Naive thymus-derived CD8-positive, alpha-beta T cell (primary cell): ENCODE measurements at regions not wholly inside any gene's neighbourhood (a gene's known extent, or its start where the extent isn't known, plus 50 kb on each side); places are given as distances from the start of the nearest gene placed in this dataset.

Source experiments
- ATAC-seq, 2 donors: fragments of 150-1000 bp; cut with Tn5 transposase in 1 of 2; sonication (Bioruptor Pico), chemical (Tn5 transposase) in 1 of 2; 1 replicate in 1 of 2; 2 replicates in 1 of 2; pipeline ENCODE4 v1.10.0; 2021; ENCODE audit warnings: mild to moderate bottlenecking in 2 of 2, moderate library complexity in 2 of 2
- POLR2A ChIA-PET: fragments of 350-600 bp; sonication (Branson Sonifier 250); formaldehyde crosslinking; loops from one replicate; lab custom pipeline; 2021; ENCODE audit warnings: antibody characterized with exemption; lab: Charles Lee
- DNase-seq, 10 donors: peaks; one replicate each; pipeline versions ENCODE4 v3.0.0 to v3.0.0-alpha.2; 2020 to 2022
- H3K27ac Mint-ChIP-seq, 10 donors: one replicate each; pipeline ENCODE4 v1.8.0; 2020 to 2022; ENCODE audit warnings: mild to moderate bottlenecking in 10 of 10, mixed read lengths in 10 of 10, moderate library complexity in 4 of 10, inconsistent platforms in 1 of 10
- H3K27me3 Mint-ChIP-seq, 5 donors: one replicate each; pipeline ENCODE4 v1.8.0; 2021 to 2022; ENCODE audit warnings: mixed read lengths in 5 of 5
- H3K36me3 Mint-ChIP-seq, 3 donors: one replicate each; pipeline ENCODE4 v1.8.0; 2020 to 2022; ENCODE audit warnings: mixed read lengths in 3 of 3, mild to moderate bottlenecking in 2 of 3, inconsistent platforms in 1 of 3
- H3K4me1 Mint-ChIP-seq, 4 donors: one replicate each; pipeline ENCODE4 v1.8.0; 2021 to 2022; ENCODE audit warnings: mixed read lengths in 4 of 4
- H3K4me3 Mint-ChIP-seq, 10 donors: one replicate each; pipeline ENCODE4 v1.8.0; 2020 to 2022; ENCODE audit warnings: mild to moderate bottlenecking in 10 of 10, mixed read lengths in 10 of 10, moderate library complexity in 6 of 10, inconsistent platforms in 1 of 10
- H3K9me3 Mint-ChIP-seq, 9 donors: one replicate each; pipeline ENCODE4 v1.8.0; 2020 to 2022; ENCODE audit warnings: mixed read lengths in 9 of 9, mild to moderate bottlenecking in 3 of 9, inconsistent platforms in 1 of 9, moderate library complexity in 1 of 9

DNA sequence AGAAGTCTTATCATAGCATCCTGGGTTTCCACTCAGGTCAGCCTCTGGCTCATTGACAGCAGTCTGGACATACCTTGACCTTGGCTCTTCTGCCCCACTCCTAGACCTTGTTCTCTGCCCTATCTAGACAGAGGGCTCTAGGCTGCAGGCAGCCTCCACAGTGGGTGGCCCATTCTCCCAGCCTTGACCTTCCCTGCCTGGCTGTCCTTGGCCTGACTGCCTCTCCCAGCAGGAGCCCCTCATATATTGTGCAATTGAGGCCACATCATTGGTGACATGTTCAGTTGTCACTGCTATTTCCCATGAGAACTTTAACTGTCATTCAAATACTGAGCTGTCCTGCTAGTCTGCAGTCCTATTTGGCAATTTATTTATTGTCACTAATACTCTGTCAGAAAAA is 503.4 kb downstream of the PLXNA4 start:
- POLR2A ChIA-PET: no interaction called here
- Mint-ChIP-seq H3K27ac (peak overlapping the region in 1 of 10 donors; percentile 51), H3K4me3 (no peak overlapping the region), H3K9me3 (no peaks in the 10 kb centered on the region), H3K4me1 (no peaks in the 10 kb centered on the region), H3K36me3 (no peaks in the 10 kb centered on the region), H3K27me3 (peaks cover 8 to 32% (median 17%) of the 10 kb centered on the region in 5 donors)
- ATAC-seq (no peak), DNase-seq (no peak)

DNA sequence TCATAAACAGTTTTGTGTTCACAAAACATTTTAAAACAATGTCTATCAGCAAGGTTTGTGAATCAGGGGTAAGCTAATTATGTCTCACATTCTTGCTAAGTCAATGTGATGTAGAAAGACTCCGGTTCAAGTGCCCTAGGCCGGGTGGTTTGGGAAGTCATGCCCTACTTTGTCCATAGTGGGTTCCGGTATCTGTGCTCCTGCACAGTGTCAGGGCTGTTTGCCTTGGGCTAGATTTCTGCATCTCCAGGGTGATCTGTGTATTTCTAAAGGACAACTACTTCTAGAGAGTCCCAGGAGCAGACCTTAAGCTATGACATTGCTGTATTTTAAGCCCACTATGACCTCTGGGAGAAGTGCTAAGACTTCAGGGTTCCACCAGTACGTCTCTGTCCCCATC is 504.1 kb downstream of the PLXNA4 start:
- H3K27me3 Mint-ChIP-seq: peaks cover 5 to 25% (median 16%) of the 10 kb centered on the region in 5 donors
- H3K27ac Mint-ChIP-seq: no peak overlapping the region
- H3K36me3 Mint-ChIP-seq: no peaks in the 10 kb centered on the region
- H3K4me1 Mint-ChIP-seq: no peaks in the 10 kb centered on the region
- ATAC-seq: no peak
- DNase-seq: no peak
- H3K9me3 Mint-ChIP-seq: no peaks in the 10 kb centered on the region
- POLR2A ChIA-PET: no interaction called here
- H3K4me3 Mint-ChIP-seq: no peak overlapping the region

DNA sequence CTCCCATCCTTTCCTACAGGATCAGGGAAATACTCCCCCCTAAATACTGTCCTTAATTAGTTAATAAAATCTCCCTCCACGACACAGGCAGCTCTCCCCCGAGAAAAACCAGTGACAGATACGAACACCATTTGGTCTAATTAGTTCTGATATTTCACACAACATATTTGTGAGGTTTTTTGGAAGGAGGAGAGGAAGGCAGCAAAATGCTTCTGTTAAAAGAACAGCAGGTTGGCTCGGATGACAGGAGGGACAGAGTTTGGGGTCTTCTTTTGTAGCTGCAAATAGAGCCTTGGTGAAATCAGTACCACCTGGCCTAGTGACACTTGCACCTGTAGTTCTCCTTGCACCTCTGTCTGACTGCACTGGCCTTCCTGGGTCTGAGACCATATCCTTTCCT is 507.0 kb downstream of the PLXNA4 start:
- no peaks in the 10 kb centered on the region for H3K36me3 Mint-ChIP-seq
- H3K9me3 Mint-ChIP-seq: no peaks in the 10 kb centered on the region
- ATAC-seq (no peak), DNase-seq (no peak)
- no peak overlapping the region for H3K27ac Mint-ChIP-seq
- no peaks in the 10 kb centered on the region for H3K4me1 Mint-ChIP-seq
- H3K27me3 Mint-ChIP-seq: peaks cover 0 to 15% (median 8%) of the 10 kb centered on the region in 5 donors
- POLR2A ChIA-PET: no interaction called here
- H3K4me3 Mint-ChIP-seq: no peak overlapping the region

DNA sequence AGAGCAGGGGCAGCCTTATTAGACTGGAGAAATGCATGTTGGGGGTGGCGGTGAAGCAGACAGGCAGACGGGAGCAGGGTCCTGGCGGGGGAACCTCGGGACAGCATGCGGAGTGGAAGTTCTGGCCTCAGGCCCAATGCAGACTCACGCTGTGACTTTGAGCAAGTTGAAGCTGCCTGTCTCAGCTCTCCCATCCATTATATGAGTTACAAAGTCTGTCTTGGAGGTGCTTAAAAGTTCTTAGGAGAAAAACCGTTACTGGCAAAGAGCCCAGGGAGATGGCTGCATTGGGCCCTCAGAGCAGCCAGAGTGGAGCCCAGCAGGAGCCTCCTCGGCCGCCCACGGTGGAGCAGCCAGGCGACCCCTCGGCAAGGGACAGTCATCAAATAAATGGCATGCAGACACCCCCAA is 509.5 kb downstream of the PLXNA4 start:
- POLR2A ChIA-PET: no interaction called here
- Mint-ChIP-seq H3K4me3 (no peak overlapping the region), H3K4me1 (no peaks in the 10 kb centered on the region), H3K9me3 (no peaks in the 10 kb centered on the region), H3K27me3 (peaks cover 0 to 17% (median 8%) of the 10 kb centered on the region in 5 donors), H3K36me3 (no peaks in the 10 kb centered on the region), H3K27ac (no peak overlapping the region)
- ATAC-seq (no peak), DNase-seq (no peak)

DNA sequence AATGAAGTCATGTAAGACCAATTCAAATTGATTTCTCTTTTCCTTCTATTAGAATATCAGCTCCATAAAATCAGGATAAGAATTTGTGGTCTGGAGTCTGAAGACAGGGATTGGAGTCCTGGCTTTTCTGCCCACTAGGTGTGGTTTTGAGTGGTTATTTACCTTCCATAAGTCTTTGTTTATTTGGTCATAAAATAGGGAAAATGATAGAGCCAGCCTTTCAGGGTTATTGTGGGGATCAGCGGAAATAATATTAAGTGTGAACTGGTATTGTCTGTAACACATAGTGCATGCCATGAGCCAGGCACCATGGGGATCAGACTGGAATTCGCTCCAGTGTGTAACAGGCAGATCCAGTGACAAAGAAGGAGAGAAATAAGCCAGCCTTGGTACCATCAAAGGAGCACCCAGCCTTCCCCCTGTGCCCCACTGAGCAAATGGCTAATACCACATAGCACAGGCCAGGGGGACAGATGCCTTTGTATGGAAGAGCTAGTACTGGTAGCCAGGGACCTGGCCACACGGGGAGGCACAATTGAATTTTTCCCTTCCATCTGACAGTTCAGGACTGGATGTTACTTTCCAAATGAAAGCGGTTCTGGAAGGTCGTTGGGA is 509.7 kb upstream of the PODXL start:
- Mint-ChIP-seq H3K27me3 (peaks cover 0 to 17% (median 8%) of the 10 kb centered on the region in 5 donors), H3K4me1 (no peaks in the 10 kb centered on the region), H3K27ac (no peak overlapping the region), H3K4me3 (no peak overlapping the region), H3K9me3 (no peaks in the 10 kb centered on the region), H3K36me3 (no peaks in the 10 kb centered on the region)
- ATAC-seq (no peak), DNase-seq (no peak)
- POLR2A ChIA-PET: no interaction called here

DNA sequence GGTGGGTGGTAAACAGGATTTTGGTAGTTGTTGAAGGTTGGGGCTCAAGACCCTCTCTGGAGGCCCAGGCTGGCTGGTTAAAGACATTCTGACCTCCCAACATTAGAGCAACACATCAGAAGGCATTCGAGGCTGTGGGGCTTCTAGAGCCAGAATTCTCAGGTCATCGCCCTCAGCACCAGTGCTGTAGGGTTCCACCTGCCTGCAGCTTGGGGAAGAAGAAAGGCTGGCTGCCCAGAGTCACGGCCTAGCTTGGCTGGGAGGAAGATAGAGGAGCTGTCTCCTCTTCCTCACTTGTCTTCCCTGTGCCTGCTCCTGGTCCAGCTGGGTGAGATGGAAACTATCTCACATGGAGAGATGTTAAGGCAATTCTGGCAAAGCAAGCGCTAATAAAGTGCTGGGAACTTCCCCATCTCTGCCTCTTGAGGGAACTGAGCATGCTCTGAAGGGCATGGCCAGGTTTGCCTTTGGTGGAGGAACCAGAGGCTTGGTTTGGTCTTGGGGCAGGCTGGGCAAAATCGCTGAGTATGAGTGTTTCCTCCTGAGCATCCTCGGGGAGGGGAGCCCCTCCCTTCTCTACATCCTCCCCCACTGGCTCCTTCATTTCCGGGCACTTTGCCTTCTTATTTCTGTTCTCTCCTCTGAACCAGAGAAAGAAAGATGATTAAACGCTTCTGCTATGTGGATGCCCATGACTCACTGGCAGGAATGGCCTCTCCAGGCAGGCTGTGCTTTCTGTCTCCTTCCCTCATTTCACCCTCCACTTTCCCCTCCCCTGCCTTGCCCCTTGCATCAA is 509.0 kb upstream of the PODXL start:
- POLR2A ChIA-PET: no interaction called here
- no peak overlapping the region for H3K4me3 Mint-ChIP-seq
- no peaks in the 10 kb centered on the region for H3K4me1 Mint-ChIP-seq
- no peaks in the 10 kb centered on the region for H3K36me3 Mint-ChIP-seq
- ATAC-seq (no peak), DNase-seq (no peak)
- no peak overlapping the region for H3K27ac Mint-ChIP-seq
- H3K27me3 Mint-ChIP-seq: peaks cover 0 to 17% (median 9%) of the 10 kb centered on the region in 5 donors
- no peaks in the 10 kb centered on the region for H3K9me3 Mint-ChIP-seq

DNA sequence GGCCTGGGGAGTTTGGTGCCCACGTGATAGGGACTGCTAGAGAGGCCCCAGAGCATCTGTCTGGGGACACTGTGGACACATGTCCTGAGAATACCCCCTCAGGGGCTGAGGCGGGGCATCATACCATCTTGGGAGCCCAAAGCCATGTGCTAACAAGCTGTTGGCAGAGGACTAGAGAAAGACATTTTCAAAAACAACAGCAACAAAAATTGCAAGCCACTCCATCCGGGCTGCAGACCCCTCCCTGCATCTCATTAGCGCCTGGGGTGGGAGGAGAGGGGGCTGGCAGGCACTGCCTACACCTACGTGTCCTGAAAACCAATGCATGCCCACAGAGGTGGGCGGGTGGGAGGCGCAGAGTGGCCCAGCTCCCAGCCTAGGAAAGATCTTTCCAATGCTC is 507.4 kb upstream of the PODXL start:
- no peak overlapping the region for H3K27ac Mint-ChIP-seq
- H3K27me3 Mint-ChIP-seq: peaks cover 3 to 24% (median 14%) of the 10 kb centered on the region in 5 donors
- peaks cover 0 to 4% (median 0%) of the 10 kb centered on the region in 9 donors for H3K9me3 Mint-ChIP-seq
- no peak for ATAC-seq
- no peaks in the 10 kb centered on the region for H3K4me1 Mint-ChIP-seq
- no peak for DNase-seq
- POLR2A ChIA-PET: no interaction called here
- H3K36me3 Mint-ChIP-seq: no peaks in the 10 kb centered on the region
- no peak overlapping the region for H3K4me3 Mint-ChIP-seq

DNA sequence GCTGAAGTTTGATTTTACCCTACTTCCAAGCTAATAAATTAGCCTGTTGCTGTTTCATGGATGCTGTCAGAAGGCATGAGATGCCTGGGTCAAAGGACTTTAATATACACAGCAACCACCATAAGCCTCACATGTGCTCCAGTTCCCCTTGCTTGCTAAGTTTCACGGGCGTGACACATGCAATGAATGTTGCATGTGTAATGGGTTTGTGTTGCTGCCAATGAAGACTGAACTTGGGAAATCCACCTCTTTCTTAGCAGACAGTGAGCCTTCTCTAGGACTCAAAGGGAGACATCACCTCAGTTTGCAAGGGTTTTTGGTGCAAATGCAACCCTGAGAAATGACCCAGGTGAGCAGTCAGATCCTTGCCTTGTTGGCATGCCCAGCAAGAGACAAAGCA is 505.5 kb upstream of the PODXL start:
- Mint-ChIP-seq H3K9me3 (peaks cover 0 to 20% (median 6%) of the 10 kb centered on the region in 9 donors), H3K4me3 (no peak overlapping the region)
- POLR2A ChIA-PET: no interaction called here

DNA sequence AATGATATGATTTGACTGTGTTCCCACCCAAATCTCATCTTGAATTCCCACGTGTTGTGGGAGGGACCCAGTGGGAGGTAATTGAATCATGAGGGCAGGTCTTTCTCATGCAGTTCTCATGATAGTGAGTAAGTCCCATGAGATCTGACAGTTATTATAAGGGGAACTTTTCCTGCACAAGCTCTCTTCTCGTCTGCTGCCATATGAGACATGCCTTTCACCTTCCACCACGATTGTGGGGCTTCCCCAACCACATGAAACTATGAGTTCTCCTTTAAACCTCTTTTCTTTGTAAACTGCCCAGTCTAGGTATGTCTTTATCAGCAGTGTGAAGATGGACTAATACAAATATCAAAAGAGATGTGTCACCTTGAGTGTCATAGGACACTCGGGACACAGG is 502.7 kb upstream of the PODXL start:
- DNase-seq (no peak), ATAC-seq (no peak)
- no peak overlapping the region for H3K4me3 Mint-ChIP-seq
- H3K9me3 Mint-ChIP-seq: peaks cover 0 to 23% (median 8%) of the 10 kb centered on the region in 9 donors
- peaks cover 0 to 6% (median 0%) of the 10 kb centered on the region in 3 donors for H3K36me3 Mint-ChIP-seq
- no peak overlapping the region for H3K27ac Mint-ChIP-seq
- H3K27me3 Mint-ChIP-seq: peaks cover 3 to 29% (median 6%) of the 10 kb centered on the region in 5 donors
- H3K4me1 Mint-ChIP-seq: no peaks in the 10 kb centered on the region
- POLR2A ChIA-PET: no interaction called here

More for the DNA sequence above, 505.5 kb upstream of the PODXL start:
- ATAC-seq (no peak), DNase-seq (no peak)
- Mint-ChIP-seq H3K27ac (no peak overlapping the region), H3K4me1 (no peaks in the 10 kb centered on the region), H3K36me3 (peaks cover 0 to 6% (median 0%) of the 10 kb centered on the region in 3 donors), H3K27me3 (peaks cover 3 to 25% (median 14%) of the 10 kb centered on the region in 5 donors)

DNA sequence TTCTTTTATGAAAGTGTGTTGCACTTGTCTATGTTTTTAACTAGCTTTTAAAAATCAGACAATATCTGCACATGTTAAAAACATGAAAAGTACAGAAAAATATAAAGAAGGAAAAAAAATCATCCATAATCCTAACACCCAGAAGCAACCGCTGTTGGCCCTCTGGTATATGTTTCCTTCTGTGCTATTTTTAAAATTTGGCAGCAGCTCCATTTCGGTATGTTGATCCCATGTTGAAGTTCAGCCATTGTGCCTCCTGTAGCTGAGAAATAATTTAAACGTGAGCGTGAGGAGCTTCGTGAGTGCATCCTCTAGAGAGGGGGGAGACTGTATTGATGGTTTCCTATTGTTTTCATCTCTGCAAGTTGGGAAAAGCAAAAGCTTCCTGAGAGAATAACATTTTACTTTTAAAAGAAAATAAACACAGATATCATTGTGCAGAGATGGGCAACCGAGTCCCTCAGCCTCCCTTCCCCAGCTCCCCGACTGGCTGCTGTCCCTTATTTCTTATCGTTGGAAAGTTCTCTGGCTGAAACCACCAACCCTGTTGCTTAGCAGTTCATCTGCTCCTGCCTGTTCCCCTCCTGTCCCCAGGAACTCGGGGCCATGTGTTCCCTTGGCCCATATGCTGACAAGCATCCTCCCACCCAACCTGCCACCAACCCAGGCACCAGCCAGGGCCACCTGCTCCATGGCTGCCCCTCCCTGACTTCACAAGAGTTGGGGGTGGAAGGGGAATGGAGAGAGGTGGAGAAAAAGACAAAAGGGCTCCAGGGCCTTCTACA is 499.1 kb upstream of the PODXL start:
- Mint-ChIP-seq H3K27me3 (peaks cover 3 to 47% (median 9%) of the 10 kb centered on the region in 5 donors), H3K4me3 (no peak overlapping the region), H3K4me1 (no peaks in the 10 kb centered on the region)

DNA sequence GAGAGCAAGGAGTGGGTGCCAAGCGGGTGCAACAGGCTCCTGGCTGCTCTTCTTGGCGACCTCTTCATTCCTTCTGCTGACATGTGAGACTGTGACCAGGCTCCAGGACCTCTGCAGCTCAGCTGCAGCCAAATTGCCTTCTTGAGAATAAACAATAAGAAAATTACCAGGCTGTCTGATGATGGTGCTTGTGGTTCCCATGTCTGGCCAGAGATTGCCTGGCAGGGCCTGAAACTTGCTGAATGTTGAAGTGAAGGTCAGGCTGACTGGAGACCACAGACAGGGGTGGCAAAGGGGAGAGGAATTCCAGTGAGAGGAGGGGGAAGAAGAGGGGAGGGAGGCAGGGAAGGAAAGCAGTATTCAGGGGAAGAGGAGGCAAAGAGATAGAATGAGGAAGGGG is 497.4 kb upstream of the PODXL start:
- H3K27ac Mint-ChIP-seq: no peak overlapping the region
- H3K27me3 Mint-ChIP-seq: peaks cover 6 to 51% (median 14%) of the 10 kb centered on the region in 5 donors
- H3K9me3 Mint-ChIP-seq: peaks cover 0 to 28% (median 11%) of the 10 kb centered on the region in 9 donors
- peaks cover 0 to 6% (median 0%) of the 10 kb centered on the region in 3 donors for H3K36me3 Mint-ChIP-seq
- H3K4me1 Mint-ChIP-seq: no peaks in the 10 kb centered on the region
- POLR2A ChIA-PET: no interaction called here
- DNase-seq: no peak
- no peak for ATAC-seq
- H3K4me3 Mint-ChIP-seq: no peak overlapping the region

More for the DNA sequence above, 499.1 kb upstream of the PODXL start:
- peaks cover 0 to 28% (median 11%) of the 10 kb centered on the region in 9 donors for H3K9me3 Mint-ChIP-seq
- peaks cover 0 to 6% (median 0%) of the 10 kb centered on the region in 3 donors for H3K36me3 Mint-ChIP-seq
- POLR2A ChIA-PET: no interaction called here
- ATAC-seq (no peak), DNase-seq (no peak)
- H3K27ac Mint-ChIP-seq: no peak overlapping the region

DNA sequence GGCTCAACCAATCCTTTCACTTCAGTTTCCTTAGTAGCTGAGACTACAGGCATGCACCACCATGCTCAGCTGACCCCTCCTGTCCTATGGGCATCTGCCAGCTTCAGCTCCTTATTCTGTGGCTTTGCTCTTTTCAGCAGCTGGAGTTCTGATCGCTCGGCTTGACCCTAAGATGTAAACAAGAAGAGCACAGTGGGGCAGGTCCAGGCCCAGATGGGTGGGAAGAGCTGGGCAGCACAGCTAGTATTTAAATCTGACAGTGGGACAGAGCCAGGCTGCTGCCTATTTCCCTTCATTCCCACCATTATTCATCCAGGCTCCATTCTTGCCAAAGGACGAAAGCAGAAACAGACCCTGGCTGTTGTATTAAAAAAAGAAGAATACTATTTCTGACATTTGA is 494.9 kb upstream of the PODXL start:
- Mint-ChIP-seq H3K27ac (no peak overlapping the region), H3K9me3 (peaks cover 0 to 12% (median under 1%) of the 10 kb centered on the region in 9 donors), H3K4me3 (no peak overlapping the region), H3K36me3 (no peaks in the 10 kb centered on the region), H3K27me3 (peaks cover 3 to 45% (median 16%) of the 10 kb centered on the region in 5 donors), H3K4me1 (no peaks in the 10 kb centered on the region)
- POLR2A ChIA-PET: no interaction called here
- DNase-seq (no peak), ATAC-seq (no peak)
